ENCODE measurements at regions not wholly inside any gene's neighbourhood (a gene's known extent, or its start where the extent isn't known, plus 50 kb on each side); places are given as distances from the start of the nearest gene placed in this dataset.

DNA sequence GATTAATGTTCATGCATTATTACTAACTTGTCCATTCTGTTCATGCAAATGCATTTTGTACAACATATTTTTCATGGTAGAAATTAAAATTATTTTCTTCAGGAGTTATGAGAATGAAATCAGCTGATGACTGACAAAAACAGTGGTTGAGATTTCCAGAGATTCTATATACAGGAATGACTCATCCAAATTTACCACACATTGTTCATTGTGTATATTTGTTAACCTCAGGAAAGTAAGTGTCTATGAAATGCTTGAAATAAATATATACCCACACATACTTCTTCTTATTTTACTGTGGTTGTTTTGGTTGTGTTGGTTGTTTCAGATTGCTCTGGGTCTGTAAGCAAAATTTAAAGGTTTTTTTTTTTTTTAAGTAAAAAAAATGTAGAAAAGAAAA, 108.1 kb upstream of the SP8 start:
- Histone ChIP-seq H3K27me3 (no peaks in the 10 kb centered on the region), H3K9me3 (no peaks in the 10 kb centered on the region), H3K36me3 (no peaks in the 10 kb centered on the region), H3K4me1 (no peaks in the 10 kb centered on the region), H3K27ac (no peak overlapping the region), H3K4me3 (no peak overlapping the region)
- DNase-seq = no peak
- intact Hi-C loops (cut with DNase I) = no loop called here
- no peak for TF ChIP-seq POLR2A (IDR thresholded peaks at IDR 0.05)
- TF ChIP-seq EP300 (IDR thresholded peaks at IDR 0.05) = no peak
- TF ChIP-seq, protein P1, sequence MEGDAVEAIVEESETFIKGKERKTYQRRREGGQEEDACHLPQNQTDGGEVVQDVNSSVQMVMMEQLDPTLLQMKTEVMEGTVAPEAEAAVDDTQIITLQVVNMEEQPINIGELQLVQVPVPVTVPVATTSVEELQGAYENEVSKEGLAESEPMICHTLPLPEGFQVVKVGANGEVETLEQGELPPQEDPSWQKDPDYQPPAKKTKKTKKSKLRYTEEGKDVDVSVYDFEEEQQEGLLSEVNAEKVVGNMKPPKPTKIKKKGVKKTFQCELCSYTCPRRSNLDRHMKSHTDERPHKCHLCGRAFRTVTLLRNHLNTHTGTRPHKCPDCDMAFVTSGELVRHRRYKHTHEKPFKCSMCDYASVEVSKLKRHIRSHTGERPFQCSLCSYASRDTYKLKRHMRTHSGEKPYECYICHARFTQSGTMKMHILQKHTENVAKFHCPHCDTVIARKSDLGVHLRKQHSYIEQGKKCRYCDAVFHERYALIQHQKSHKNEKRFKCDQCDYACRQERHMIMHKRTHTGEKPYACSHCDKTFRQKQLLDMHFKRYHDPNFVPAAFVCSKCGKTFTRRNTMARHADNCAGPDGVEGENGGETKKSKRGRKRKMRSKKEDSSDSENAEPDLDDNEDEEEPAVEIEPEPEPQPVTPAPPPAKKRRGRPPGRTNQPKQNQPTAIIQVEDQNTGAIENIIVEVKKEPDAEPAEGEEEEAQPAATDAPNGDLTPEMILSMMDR (IDR thresholded peaks at IDR 0.05) = no peak
- no peak for TF ChIP-seq POLR2AphosphoS5 (IDR thresholded peaks at IDR 0.05)

DNA sequence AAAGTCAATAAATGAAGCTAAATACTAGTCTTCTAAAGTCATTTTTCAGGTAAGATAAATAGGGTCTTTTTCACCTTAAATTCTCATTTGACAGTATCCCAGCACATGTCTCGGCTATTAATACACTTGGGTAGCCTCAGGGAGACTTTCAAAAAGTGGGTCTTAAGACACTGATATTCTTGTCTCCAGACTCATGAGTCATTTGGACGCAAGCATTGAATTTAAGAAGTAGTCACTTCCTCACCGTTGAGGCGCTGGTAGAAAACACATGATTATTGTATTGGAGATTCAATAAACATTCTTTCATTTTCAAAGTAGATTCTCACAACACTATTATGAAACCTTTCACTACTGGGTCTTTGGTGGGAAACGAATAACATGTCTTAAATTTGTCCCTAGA, 108.9 kb upstream of the SP8 start:
- Histone ChIP-seq H3K36me3 (no peaks in the 10 kb centered on the region), H3K27ac (no peak overlapping the region), H3K4me3 (no peak overlapping the region), H3K27me3 (no peaks in the 10 kb centered on the region), H3K4me1 (no peaks in the 10 kb centered on the region), H3K9me3 (no peaks in the 10 kb centered on the region)
- intact Hi-C loops (cut with DNase I) = no loop called here
- TF ChIP-seq POLR2AphosphoS5 (IDR thresholded peaks at IDR 0.05) (no peak), POLR2A (IDR thresholded peaks at IDR 0.05) (no peak), EP300 (IDR thresholded peaks at IDR 0.05) (no peak)
- TF ChIP-seq, protein P1 (IDR thresholded peaks at IDR 0.05) = no peak
- 61 to 77% methylated on average over 5 of the region's 5 CpGs for WGBS, 2 donors
- no peak for DNase-seq

DNA sequence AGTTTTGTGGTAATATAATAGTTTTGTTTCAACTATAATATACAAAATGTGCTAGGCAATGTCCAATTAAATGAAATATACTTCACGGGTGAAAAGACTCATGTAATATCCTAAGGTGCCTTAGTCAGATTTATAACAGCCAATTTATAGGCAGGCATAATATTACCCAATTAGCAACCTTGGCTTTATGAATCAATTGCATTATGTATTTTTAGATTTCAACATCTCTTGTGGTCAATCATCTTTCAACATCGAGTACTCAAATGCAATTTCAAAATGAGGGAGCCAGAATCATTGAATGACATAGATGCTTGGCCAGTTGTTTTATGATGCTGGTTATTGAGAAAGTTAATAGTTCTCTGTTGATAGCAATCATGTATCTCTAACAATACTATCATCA, 110.3 kb upstream of the SP8 start:
- no peaks in the 10 kb centered on the region for H3K27me3 ChIP-seq
- DNase-seq = no peak
- no peak overlapping the region for H3K4me3 ChIP-seq
- H3K36me3 ChIP-seq = no peaks in the 10 kb centered on the region
- no peaks in the 10 kb centered on the region for H3K9me3 ChIP-seq
- 76 to 78% methylated on average over 2 of the region's 2 CpGs for WGBS, 2 donors
- no peaks in the 10 kb centered on the region for H3K4me1 ChIP-seq
- no peak for TF ChIP-seq EP300 (IDR thresholded peaks at IDR 0.05)
- TF ChIP-seq, protein P1 (IDR thresholded peaks at IDR 0.05) = no peak
- intact Hi-C loops (cut with DNase I) = no loop called here
- H3K27ac ChIP-seq = no peak overlapping the region

DNA sequence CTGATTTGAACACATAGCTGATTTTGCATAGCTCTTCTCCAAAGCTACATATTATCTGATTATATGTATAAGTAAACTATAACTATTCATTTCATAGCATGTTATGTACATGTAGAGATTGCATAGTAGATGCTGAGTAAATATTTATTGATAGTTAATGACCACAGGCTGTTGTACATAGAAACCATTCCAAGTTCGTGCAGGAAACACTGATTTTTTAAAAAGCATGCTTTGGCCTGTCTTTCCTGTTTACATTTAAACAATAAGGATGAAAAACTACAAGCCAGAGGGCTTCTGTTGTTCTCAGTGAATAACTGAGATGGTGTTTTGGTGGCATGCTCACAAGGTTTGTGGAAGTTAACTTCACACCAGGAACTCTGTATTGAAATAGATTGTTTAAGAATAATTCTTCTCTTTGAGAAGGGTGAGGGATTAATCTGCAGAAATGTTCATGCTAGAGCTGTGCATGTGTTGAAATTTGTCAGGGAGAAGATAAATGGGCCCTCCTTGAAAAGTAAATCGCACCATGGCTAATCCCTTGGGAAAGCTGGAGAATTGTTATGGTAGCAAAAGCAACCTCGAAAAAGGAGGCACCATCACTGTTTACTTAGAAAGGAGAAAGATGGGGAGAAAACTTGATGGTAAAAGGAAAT, 120.2 kb upstream of the SP8 start:
- Histone ChIP-seq H3K36me3 (no peaks in the 10 kb centered on the region), H3K27me3 (no peaks in the 10 kb centered on the region), H3K27ac (no peak overlapping the region), H3K4me1 (no peaks in the 10 kb centered on the region), H3K4me3 (no peak overlapping the region), H3K9me3 (no peaks in the 10 kb centered on the region)
- intact Hi-C loops (cut with DNase I) = no loop called here
- DNase-seq = no peak
- TF ChIP-seq POLR2A (IDR thresholded peaks at IDR 0.05) (no peak), EP300 (IDR thresholded peaks at IDR 0.05) (no peak), POLR2AphosphoS5 (IDR thresholded peaks at IDR 0.05) (no peak)
- TF ChIP-seq, protein P1 (IDR thresholded peaks at IDR 0.05) = no peak
- 51 to 53% methylated on average over 3 of the region's 3 CpGs for WGBS, 2 donors

DNA sequence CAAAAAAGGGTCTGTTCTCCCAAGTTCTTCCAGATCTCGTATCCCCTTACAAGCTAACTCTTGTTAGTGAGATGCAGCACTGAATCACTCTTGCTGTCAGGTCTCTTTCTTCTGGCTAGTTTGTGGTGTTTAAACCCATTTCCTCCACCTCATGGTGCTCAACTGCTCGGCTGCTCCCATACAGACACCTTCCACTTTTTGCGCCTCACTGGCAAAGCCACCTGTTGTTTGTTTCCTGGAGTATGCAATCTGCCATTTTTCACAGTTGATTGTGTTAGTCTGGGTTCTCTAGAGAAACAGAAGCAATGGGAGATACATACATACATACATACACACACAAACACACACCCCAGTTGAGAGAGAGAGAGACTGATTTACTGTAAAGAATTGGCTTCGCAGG, 124.4 kb upstream of the SP8 start:
- H3K27me3 ChIP-seq = no peaks in the 10 kb centered on the region
- H3K36me3 ChIP-seq = no peaks in the 10 kb centered on the region
- no peak for DNase-seq
- H3K27ac ChIP-seq = no peak overlapping the region
- H3K4me1 ChIP-seq = no peaks in the 10 kb centered on the region
- intact Hi-C loops (cut with DNase I) = no loop called here
- H3K4me3 ChIP-seq = no peak overlapping the region
- WGBS, 2 donors = 66 to 88% methylated on average over 4 of the region's 4 CpGs
- TF ChIP-seq POLR2AphosphoS5 (IDR thresholded peaks at IDR 0.05) = no peak
- no peak for TF ChIP-seq POLR2A (IDR thresholded peaks at IDR 0.05)
- no peaks in the 10 kb centered on the region for H3K9me3 ChIP-seq

Measured in sigmoid colon (tissue), 6 donors.